ENCODE measurements at regions not wholly inside any gene's neighbourhood (a gene's known extent, or its start where the extent isn't known, plus 50 kb on each side); places are given as distances from the start of the nearest gene placed in this dataset.
"Not testable (repeated sequence)": the region's sequence is repeated elsewhere in the genome, so short reads cannot be mapped to it uniquely, and the experiment has no call there.

DNA sequence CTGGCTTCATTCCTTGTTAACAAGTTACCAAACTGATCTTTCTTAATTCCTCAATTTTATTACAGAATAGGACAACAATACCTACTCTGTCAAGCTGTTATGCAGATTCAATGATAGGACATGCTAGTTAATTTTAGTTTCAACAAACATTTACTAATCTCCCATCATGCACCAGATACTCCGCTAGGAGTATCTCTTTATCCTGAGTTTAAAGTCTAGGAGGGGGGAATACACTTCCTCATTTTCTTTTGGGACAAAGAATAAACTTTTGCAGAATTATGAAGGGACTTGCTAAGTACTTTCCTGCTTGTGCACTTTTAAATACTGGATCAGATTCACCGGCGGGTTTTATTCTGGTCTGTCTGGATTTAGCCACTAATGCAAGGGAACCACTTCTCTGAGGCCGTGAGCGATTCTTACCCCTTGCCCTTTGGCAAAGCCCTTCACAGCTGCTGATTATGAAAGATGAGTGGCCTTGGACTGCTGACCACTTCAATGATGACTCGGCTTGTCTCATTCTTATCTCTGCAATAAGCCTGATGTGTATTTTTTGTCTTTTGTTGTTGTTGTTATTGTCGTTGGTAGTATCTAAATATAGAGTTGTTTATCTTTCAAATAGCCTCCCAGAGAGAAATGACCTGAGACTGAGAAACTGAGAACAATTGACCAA lies 73.9 kb downstream of the RMI1 start:
- DNase-seq (ENCODE audit: low spot score): no peak

DNA sequence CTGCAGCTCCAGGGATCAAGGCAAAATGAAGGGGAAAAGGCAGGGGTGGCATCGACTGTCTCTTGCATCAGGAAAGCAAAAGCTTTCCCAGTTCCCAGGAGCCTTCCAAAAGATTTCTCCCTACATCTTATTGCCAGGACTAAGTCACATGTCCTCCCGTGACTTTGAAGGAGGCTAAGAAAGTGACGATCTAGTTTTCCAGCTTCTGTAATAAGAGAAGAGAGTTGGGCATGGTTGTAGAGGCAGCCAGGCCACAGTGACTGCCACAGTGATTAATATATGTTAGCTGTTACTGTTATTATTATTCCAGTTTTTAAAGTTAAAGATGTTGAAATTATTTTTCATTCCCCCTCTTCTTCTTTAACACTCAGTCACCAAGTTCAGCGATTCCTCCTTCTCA lies 77.1 kb downstream of the RMI1 start:
- DNase-seq (ENCODE audit: low spot score): no peak

DNA sequence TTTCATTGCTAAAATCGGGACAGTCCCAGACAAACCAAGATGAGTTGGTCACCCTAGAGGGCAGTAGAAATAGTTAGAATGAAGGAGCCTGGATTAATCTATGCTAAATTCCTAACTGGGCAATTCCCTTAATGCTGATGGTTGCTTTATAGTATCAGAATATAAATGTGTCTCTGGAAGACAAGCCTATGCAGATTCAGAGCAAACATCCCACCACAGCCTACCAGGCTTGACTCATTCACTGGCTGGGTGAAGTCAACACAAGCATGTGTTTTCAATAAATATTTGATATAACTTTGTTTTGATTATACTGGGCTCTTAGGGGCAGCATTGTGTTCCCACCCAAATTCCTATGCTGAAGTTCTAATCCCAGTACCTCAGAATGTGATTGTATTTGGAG lies 79.3 kb downstream of the RMI1 start:
- DNase-seq (ENCODE audit: low spot score): no peak

GRCh38 chr9:84061613-84062193 lies 81.1 kb downstream of the RMI1 start:
- no peak for DNase-seq (ENCODE audit: low spot score)

- no peak for DNase-seq (ENCODE audit: low spot score)
Observed at GRCh38 chr9:84062538-84062937, 81.9 kb downstream of the RMI1 start.

- no peak for DNase-seq (ENCODE audit: low spot score)
Observed at GRCh38 chr9:84067821-84068220, 87.2 kb downstream of the RMI1 start.

DNA sequence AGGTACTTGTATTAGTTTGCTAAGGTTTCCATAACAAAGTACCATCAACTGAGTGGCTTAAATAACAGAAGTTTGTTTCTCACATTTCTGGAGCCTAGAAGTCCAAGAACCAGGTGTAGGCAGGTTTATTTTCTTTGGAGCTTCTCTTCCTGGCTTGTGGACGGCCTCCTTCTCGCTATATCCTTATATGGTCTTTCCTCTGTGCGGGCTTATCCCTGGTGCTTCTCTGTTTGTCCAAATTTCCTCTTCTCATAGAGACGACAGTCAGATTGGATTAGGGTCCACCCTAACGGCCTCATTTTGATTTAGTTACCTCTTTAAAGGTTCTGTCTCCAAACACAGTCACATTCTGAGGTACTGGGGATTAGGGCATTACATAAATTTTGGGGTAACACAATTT lies 88.3 kb downstream of the RMI1 start:
- DNase-seq (ENCODE audit: low spot score): no peak

DNA sequence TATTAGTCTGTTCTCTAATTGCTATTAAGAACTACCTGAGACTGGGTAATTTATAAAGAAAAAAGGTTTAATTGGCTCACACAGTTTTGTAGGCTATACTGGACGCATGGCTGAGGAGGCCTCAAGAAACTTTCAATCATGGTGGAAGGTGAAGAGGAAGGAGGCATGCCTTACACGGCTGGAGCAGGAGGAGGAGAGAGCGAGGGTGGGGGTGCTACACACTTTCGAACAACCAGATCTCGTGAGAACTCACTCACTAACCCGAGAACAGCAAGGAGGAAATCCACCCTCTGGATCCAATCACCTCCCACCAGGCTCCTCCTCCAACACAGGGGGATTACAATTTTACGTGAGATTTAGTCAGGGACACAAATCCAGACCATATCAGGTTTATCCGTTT lies 90.0 kb downstream of the RMI1 start:
- no peak for DNase-seq (ENCODE audit: low spot score)

DNA sequence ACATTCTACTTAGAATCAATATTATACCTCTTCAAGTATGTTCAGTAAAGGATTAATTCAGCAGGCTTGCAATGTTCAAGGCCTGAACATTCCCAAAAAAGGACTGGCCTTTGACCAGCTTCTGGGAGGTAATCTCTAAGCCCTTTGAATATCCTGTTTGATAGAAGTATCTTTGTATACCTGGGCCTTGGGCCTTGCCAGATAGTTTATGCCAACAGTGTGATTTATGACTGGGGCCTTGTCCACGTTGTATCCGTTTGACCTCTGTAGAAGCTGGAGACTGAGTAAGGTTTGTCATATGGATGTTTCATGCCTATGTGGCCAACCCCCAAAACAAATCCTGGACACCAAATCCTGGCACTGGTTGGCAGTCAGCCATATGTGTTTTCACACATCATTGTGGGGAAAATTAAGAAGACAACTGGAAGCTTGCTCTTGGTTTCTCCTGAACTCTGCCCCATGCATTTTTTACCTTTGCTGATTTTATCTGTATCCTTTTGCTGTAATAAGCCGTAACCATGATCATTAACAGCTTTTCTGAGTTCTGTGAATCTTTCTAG lies 92.1 kb downstream of the RMI1 start:
- DNase-seq (ENCODE audit: low spot score): no peak

DNA sequence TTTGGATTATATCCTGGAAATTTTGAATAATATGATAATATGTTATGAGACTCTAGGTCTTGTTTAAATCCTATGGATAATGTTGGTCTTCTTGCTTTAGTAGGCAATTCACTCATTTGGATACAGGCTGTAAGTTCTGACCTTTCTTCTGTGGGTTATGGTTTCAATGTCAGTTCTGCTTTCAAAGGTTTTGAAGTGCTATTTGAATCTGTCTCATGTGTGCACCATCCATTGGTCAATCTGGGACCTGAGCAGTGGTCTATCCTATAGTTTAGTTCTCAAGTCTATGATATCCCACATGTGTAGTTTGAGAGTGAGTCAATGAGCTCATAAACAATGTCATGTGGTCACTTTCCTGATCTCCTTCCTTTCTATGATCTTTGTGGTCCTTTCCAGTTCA lies 94.4 kb downstream of the RMI1 start:
- DNase-seq (ENCODE audit: low spot score): no peak

GRCh38 chr9:84076384-84076783 lies 95.8 kb downstream of the RMI1 start:
- DNase-seq (ENCODE audit: low spot score): no peak

DNA sequence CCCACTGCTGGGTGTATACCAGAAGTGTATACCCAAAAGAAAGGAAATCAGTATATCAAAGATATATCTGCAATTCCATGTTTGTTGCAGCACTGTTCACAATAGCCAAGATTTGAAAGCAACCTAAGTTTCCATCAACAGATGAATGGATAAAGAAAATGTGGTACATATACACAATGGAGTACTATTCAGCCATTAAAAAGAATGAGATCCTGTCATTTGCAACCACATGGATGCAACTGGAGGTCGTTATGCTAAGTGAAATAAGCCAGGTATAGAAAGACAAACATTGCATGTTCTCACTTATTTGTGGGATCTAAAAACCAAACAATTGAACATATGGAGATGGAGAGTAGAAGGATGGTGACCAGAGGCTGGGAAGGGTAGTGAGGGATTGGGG lies 97.2 kb downstream of the RMI1 start:
- DNase-seq (ENCODE audit: low spot score): not testable (repeated sequence)

DNA sequence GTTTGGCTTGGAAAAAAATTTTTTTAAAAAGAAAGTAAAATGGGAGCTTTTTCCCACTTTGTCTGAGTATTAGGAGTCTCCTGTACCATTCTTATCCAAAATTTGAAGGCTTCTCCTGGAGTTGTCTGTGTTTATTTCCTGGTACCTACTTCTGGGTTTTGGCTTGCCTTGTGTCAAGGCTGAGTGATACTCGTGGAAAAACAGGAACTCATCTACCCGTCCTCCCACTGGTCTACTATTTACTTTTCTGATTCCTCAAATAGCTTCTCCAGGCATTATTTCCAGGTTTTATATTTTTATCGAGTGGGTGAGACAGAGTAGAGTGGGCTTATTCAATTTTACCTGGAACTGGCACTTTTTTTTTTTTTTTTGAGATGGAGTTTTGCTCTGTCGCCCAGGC lies 99.4 kb downstream of the RMI1 start:
- no peak for DNase-seq (ENCODE audit: low spot score)

GRCh38 chr9:84101964-84102632 lies 121.5 kb downstream of the RMI1 start:
- DNase-seq (ENCODE audit: low spot score): no peak

GRCh38 chr9:84103651-84104377 lies 123.2 kb downstream of the RMI1 start:
- DNase-seq (ENCODE audit: low spot score): peak; percentile 12

- DNase-seq (ENCODE audit: low spot score): no peak
Observed at GRCh38 chr9:84107081-84107480, 126.5 kb downstream of the RMI1 start.

DNA sequence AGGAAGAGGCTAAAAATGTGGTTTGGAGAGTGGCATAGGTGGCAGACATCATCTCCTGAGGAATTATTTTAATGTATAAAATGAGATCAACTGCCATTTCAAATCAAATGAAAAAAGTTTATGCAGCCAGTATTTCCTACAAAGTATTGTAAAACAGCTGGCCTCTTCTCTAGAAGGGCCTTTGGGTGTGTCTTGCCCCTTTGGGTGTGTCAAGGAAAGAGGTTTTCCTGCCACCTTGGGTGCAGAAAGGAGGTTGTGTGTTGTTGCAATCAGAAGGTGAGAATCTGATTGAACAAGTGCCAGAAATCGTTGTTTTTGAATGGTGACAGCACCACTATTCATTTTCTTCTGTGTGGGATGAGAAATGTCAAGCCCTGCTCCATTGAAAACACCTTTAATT lies 127.4 kb downstream of the RMI1 start:
- DNase-seq (ENCODE audit: low spot score): no peak

GRCh38 chr9:84111726-84112125 lies 131.1 kb downstream of the RMI1 start:
- DNase-seq (ENCODE audit: low spot score): no peak

GRCh38 chr9:84121991-84122523 lies 141.5 kb downstream of the RMI1 start:
- no peak for DNase-seq (ENCODE audit: low spot score)

- DNase-seq (ENCODE audit: low spot score): no peak
Observed at GRCh38 chr9:84122572-84122971, 142.0 kb downstream of the RMI1 start.

- DNase-seq (ENCODE audit: low spot score): no peak
Observed at GRCh38 chr9:84123648-84124406, 143.2 kb downstream of the RMI1 start.

DNA sequence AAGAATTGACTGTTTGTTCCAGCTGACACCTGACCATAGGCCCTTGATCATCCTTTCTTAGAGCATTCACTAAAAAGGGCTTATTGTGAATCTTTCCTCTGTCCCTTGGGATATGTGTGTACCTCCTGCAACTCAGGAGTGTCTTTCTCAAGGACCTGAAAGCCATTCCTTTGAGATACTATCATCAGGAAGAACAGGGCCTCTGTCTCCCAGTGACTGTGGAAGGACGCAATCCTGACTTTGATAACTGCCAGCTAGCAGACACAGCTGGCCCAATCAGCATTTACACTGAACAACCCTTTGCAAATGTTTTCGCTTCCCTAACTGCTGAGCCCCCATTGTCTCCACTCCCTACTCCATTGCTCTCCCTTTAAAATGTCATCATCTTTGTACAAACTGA lies 144.4 kb downstream of the RMI1 start:
- no peak for DNase-seq (ENCODE audit: low spot score)

Measured in globus pallidus (tissue), 1 donor.